Mesendoderm (in vitro differentiated cells): ENCODE measurements at regions not wholly inside any gene's neighbourhood (a gene's known extent, or its start where the extent isn't known, plus 50 kb on each side); places are given as distances from the start of the nearest gene placed in this dataset.

Experiments used
- DNase-seq: peaks from one replicate; pipeline ENCODE4 v3.0.0; 2013
- H2AK5ac ChIP-seq: 2 replicates; pipeline ENCODE4 v1.6.1; 2013; ENCODE audit warnings: low read length, inconsistent platforms
- H2BK120ac ChIP-seq: 2 replicates; pipeline ENCODE4 v1.6.1; 2013; ENCODE audit warnings: low read depth, mild to moderate bottlenecking, low read length, moderate library complexity, mixed read lengths
- H2BK15ac ChIP-seq: replicated peaks from 2 replicates; pipeline ENCODE4 v1.6.1; 2013; ENCODE audit warnings: low read depth, mild to moderate bottlenecking, moderate library complexity
- H2BK5ac ChIP-seq: 2 replicates; pipeline ENCODE4 v1.6.1; 2013; ENCODE audit warnings: low read length, inconsistent platforms
- H3K18ac ChIP-seq: 2 replicates; pipeline ENCODE4 v1.6.1; 2013; ENCODE audit warnings: mild to moderate bottlenecking, low read length, mixed read lengths
- H3K23ac ChIP-seq: one replicate; pipeline ENCODE4 v1.6.1; 2013; ENCODE audit warnings: low read length
- H3K27ac ChIP-seq: 2 replicates; pipeline ENCODE4 v1.5.1; 2013; ENCODE audit warnings: low read depth, mild to moderate bottlenecking, inconsistent platforms, low read length, moderate library complexity
- H3K27me3 ChIP-seq: 2 replicates; pipeline ENCODE4 v1.6.1; 2013; ENCODE audit warnings: low read length, control low read depth, mild to moderate bottlenecking, inconsistent platforms; ENCODE audit not compliant: insufficient read depth, poor library complexity
- H3K36me3 ChIP-seq: 2 replicates; pipeline ENCODE4 v1.6.1; 2013; ENCODE audit warnings: low read length, inconsistent platforms; ENCODE audit not compliant: control insufficient read depth, insufficient read depth
- H3K4ac ChIP-seq: one replicate; pipeline ENCODE4 v1.6.1; 2013; ENCODE audit warnings: low read depth, mild to moderate bottlenecking, low read length, moderate library complexity
- H3K4me1 ChIP-seq: 2 replicates; pipeline ENCODE4 v1.6.1; 2013; ENCODE audit warnings: low read depth, low read length, inconsistent platforms; ENCODE audit not compliant: control insufficient read depth
- H3K4me2 ChIP-seq: 2 replicates; pipeline ENCODE4 v1.6.1; 2013; ENCODE audit warnings: low read length
- H3K4me3 ChIP-seq: 2 replicates; pipeline ENCODE4 v1.5.1; 2013; ENCODE audit warnings: mild to moderate bottlenecking, low read length
- H3K56ac ChIP-seq: one replicate; pipeline ENCODE4 v1.6.1; 2013; ENCODE audit warnings: low read length
- H3K79me1 ChIP-seq: 2 replicates; pipeline ENCODE4 v1.6.1; 2013; ENCODE audit warnings: low read length, inconsistent platforms
- H3K79me2 ChIP-seq: 2 replicates; pipeline ENCODE4 v1.6.1; 2013; ENCODE audit warnings: mild to moderate bottlenecking, low read length; ENCODE audit not compliant: control insufficient read depth, insufficient read depth
- H3K9ac ChIP-seq: 2 replicates; pipeline ENCODE4 v1.6.1; 2013; ENCODE audit warnings: low read length, inconsistent platforms
- H4K5ac ChIP-seq: one replicate; pipeline ENCODE4 v1.6.1; 2013; ENCODE audit warnings: low read length
- H4K8ac ChIP-seq: one replicate; pipeline ENCODE4 v1.6.1; 2013; ENCODE audit warnings: low read depth, mild to moderate bottlenecking, control low read depth, low read length, moderate library complexity
- WGBS: extraction: QIAGEN DNeasy Blood & Tissue Kit; methylation state at CpG from one replicate; pipeline ENCODE4 v1.1.7; 2013; ENCODE audit warnings: low lambda C conversion rate, missing lambda C conversion rate; ENCODE audit not compliant: insufficient coverage; ENCODE audit errors: extremely low coverage; 5-methylcytosine and 5-hydroxymethylcytosine counted together

- Histone ChIP-seq H3K79me2 (no peaks in the 10 kb centered on the region), H3K56ac (no peak overlapping the region), H2BK120ac (no peak overlapping the region), H3K27me3 (no peaks in the 10 kb centered on the region), H3K79me1 (no peaks in the 10 kb centered on the region), H3K27ac (peak overlapping the region; percentile 53), H3K18ac (no peak overlapping the region), H3K4ac (no peak overlapping the region), H3K36me3 (no peaks in the 10 kb centered on the region), H2BK5ac (peak overlapping the region; percentile 2), H4K8ac (no peak overlapping the region), H2BK15ac (no peak overlapping the region), H4K5ac (no peak overlapping the region), H3K4me1 (peaks cover 5% of the 10 kb centered on the region), H3K9ac (no peak overlapping the region), H3K4me2 (no peak overlapping the region), H3K4me3 (no peak overlapping the region), H3K23ac (no peak overlapping the region), H2AK5ac (no peak overlapping the region)
- peak; percentile 80 for DNase-seq
- WGBS, result no CpG with 5 or more reads among the region's 4 CpGs
Observed at GRCh38 chr12:73815072-73815645, 722.5 kb upstream of the ATXN7L3B start.

- no CpG with 5 or more reads among the region's 2 CpGs for WGBS
- H3K4me3 ChIP-seq, result no peak overlapping the region
- no peak overlapping the region for H4K5ac ChIP-seq
- H3K56ac ChIP-seq, result no peak overlapping the region
- no peak overlapping the region for H3K4ac ChIP-seq
- H2AK5ac ChIP-seq, result no peak overlapping the region
- no peak overlapping the region for H2BK120ac ChIP-seq
- no peak for DNase-seq
- no peaks in the 10 kb centered on the region for H3K27me3 ChIP-seq
- H3K23ac ChIP-seq, result no peak overlapping the region
- H3K9ac ChIP-seq, result no peak overlapping the region
- no peaks in the 10 kb centered on the region for H3K36me3 ChIP-seq
- H2BK15ac ChIP-seq, result no peak overlapping the region
- H3K4me2 ChIP-seq, result no peak overlapping the region
- no peaks in the 10 kb centered on the region for H3K79me2 ChIP-seq
- no peak overlapping the region for H2BK5ac ChIP-seq
- no peak overlapping the region for H3K27ac ChIP-seq
- no peak overlapping the region for H4K8ac ChIP-seq
- peaks cover 5% of the 10 kb centered on the region for H3K4me1 ChIP-seq
- H3K79me1 ChIP-seq, result no peaks in the 10 kb centered on the region
- no peak overlapping the region for H3K18ac ChIP-seq
Observed at GRCh38 chr12:73817161-73817560, 720.5 kb upstream of the ATXN7L3B start.

DNA sequence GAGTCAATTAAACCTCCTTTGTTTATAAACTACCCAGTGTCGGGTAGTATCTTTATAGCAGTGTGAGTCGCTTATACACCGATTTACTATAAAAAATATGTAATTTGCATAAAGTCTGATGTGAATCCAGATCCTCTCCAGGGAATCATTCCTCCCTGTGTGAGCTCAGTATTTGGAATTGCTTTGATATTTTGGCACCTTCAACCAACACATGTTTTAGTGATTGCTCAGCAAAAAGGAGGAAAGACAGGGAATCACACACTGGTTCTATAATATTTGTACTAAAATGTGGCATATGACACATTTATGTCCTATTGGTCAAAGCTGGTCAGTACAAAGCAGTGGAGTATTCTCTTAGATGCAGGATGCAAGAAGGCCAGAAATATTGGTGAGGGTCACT, 703.9 kb upstream of the ATXN7L3B start:
- Histone ChIP-seq H3K9ac (no peak overlapping the region), H3K79me1 (no peaks in the 10 kb centered on the region), H3K27ac (no peak overlapping the region), H2BK15ac (no peak overlapping the region), H3K27me3 (no peaks in the 10 kb centered on the region), H4K5ac (no peak overlapping the region), H3K56ac (no peak overlapping the region), H3K18ac (no peak overlapping the region), H3K79me2 (no peaks in the 10 kb centered on the region), H2BK120ac (no peak overlapping the region), H3K36me3 (no peaks in the 10 kb centered on the region), H3K4me2 (no peak overlapping the region), H3K4me3 (no peak overlapping the region), H4K8ac (no peak overlapping the region), H3K4ac (no peak overlapping the region), H3K23ac (no peak overlapping the region), H3K4me1 (no peaks in the 10 kb centered on the region), H2AK5ac (no peak overlapping the region), H2BK5ac (no peak overlapping the region)
- no CpG with 5 or more reads among the region's 3 CpGs for WGBS
- DNase-seq, result no peak

- Histone ChIP-seq H3K4me3 (no peak overlapping the region), H4K8ac (no peak overlapping the region), H2BK15ac (no peak overlapping the region), H3K4me2 (no peak overlapping the region), H3K79me1 (no peaks in the 10 kb centered on the region), H3K79me2 (no peaks in the 10 kb centered on the region), H3K27me3 (no peaks in the 10 kb centered on the region), H3K23ac (no peak overlapping the region), H3K4ac (no peak overlapping the region), H2BK120ac (no peak overlapping the region), H2AK5ac (no peak overlapping the region), H3K36me3 (no peaks in the 10 kb centered on the region), H3K4me1 (no peaks in the 10 kb centered on the region), H3K27ac (no peak overlapping the region), H4K5ac (no peak overlapping the region), H3K9ac (no peak overlapping the region), H2BK5ac (no peak overlapping the region), H3K56ac (no peak overlapping the region), H3K18ac (no peak overlapping the region)
- no CpG with 5 or more reads among the region's 2 CpGs for WGBS
- no peak for DNase-seq
Observed at GRCh38 chr12:73841963-73842362, 695.7 kb upstream of the ATXN7L3B start.

DNA sequence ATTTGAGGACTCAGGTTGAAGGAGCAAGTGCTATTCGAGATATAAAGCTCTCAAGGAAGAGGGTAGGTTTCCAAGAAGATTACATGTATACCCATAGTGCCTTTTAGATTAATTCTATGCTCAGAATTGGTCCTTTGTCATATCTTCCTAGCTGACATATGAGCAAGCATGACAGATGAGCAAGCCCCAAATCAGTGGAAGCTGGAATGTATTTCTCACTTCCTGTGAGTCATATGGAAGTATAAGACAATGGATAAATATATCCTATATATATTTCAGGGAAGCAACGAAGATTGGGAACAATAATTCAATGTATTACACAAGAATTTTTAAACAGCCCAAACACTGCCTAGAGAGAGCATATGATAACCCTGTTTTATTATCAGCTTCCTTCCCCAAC, 674.1 kb upstream of the ATXN7L3B start:
- Histone ChIP-seq H3K27me3 (no peaks in the 10 kb centered on the region), H3K56ac (no peak overlapping the region), H3K36me3 (no peaks in the 10 kb centered on the region), H3K4me3 (no peak overlapping the region), H4K5ac (no peak overlapping the region), H3K9ac (no peak overlapping the region), H2BK5ac (no peak overlapping the region), H2BK15ac (no peak overlapping the region), H3K27ac (no peak overlapping the region), H3K79me1 (no peaks in the 10 kb centered on the region), H2AK5ac (no peak overlapping the region), H3K4me2 (no peak overlapping the region), H3K4me1 (no peaks in the 10 kb centered on the region), H3K18ac (no peak overlapping the region), H3K23ac (no peak overlapping the region), H3K4ac (no peak overlapping the region), H4K8ac (no peak overlapping the region), H3K79me2 (no peaks in the 10 kb centered on the region), H2BK120ac (no peak overlapping the region)
- DNase-seq, result no peak
- no CpG with 5 or more reads among the region's 2 CpGs for WGBS

GRCh38 chr12:73867147-73867546, 670.5 kb upstream of the ATXN7L3B start:
- no peak overlapping the region for H3K4me3 ChIP-seq
- WGBS, result no CpG with 5 or more reads among the region's 1 CpG
- no peak overlapping the region for H3K18ac ChIP-seq
- no peak overlapping the region for H4K8ac ChIP-seq
- H2BK120ac ChIP-seq, result no peak overlapping the region
- H3K4me1 ChIP-seq, result no peaks in the 10 kb centered on the region
- DNase-seq, result no peak
- H3K79me1 ChIP-seq, result no peaks in the 10 kb centered on the region
- no peaks in the 10 kb centered on the region for H3K27me3 ChIP-seq
- no peak overlapping the region for H4K5ac ChIP-seq
- H2BK15ac ChIP-seq, result no peak overlapping the region
- no peak overlapping the region for H2AK5ac ChIP-seq
- H3K36me3 ChIP-seq, result no peaks in the 10 kb centered on the region
- no peak overlapping the region for H3K23ac ChIP-seq
- H3K4me2 ChIP-seq, result no peak overlapping the region
- H2BK5ac ChIP-seq, result no peak overlapping the region
- no peak overlapping the region for H3K4ac ChIP-seq
- no peak overlapping the region for H3K9ac ChIP-seq
- no peaks in the 10 kb centered on the region for H3K79me2 ChIP-seq
- no peak overlapping the region for H3K27ac ChIP-seq
- no peak overlapping the region for H3K56ac ChIP-seq
